Stomach smooth muscle (tissue), 2 donors: ENCODE measurements at regions not wholly inside any gene's neighbourhood (a gene's known extent, or its start where the extent isn't known, plus 50 kb on each side); places are given as distances from the start of the nearest gene placed in this dataset.
"Not testable (repeated sequence)": the region's sequence is repeated elsewhere in the genome, so short reads cannot be mapped to it uniquely, and the experiment has no call there.

Experiments used
- H3K27ac ChIP-seq: one replicate; pipeline ENCODE4 v1.7.0; 2013; ENCODE audit warnings: mild to moderate bottlenecking, low read length, inconsistent platforms
- H3K27me3 ChIP-seq, 2 donors: one replicate each; pipeline ENCODE4 v1.7.0; 2013; ENCODE audit warnings: low read length in 2 of 2; ENCODE audit not compliant: insufficient read depth in 2 of 2, control insufficient read depth in 1 of 2
- H3K36me3 ChIP-seq, 2 donors: one replicate each; pipeline ENCODE4 v1.7.0; 2013; ENCODE audit warnings: low read length in 2 of 2; ENCODE audit not compliant: control insufficient read depth in 2 of 2, insufficient read depth in 2 of 2
- H3K4me1 ChIP-seq: one replicate; pipeline ENCODE4 v1.7.0; 2013; ENCODE audit warnings: low read length; ENCODE audit not compliant: control insufficient read depth, insufficient read depth
- H3K4me3 ChIP-seq, 2 donors: one replicate each; pipeline ENCODE4 v1.7.0; 2013; ENCODE audit warnings: low read length in 2 of 2
- H3K9ac ChIP-seq, 2 donors: one replicate each; pipeline ENCODE4 v1.7.0; 2013; ENCODE audit warnings: low read length in 2 of 2, mild to moderate bottlenecking in 1 of 2
- H3K9me3 ChIP-seq, 2 donors: one replicate each; pipeline ENCODE4 v1.7.0; 2013; ENCODE audit warnings: low read length in 2 of 2; ENCODE audit not compliant: control insufficient read depth in 2 of 2
- donor health status: healthy.
- donor health status: Pancreatic carcinoma.

DNA sequence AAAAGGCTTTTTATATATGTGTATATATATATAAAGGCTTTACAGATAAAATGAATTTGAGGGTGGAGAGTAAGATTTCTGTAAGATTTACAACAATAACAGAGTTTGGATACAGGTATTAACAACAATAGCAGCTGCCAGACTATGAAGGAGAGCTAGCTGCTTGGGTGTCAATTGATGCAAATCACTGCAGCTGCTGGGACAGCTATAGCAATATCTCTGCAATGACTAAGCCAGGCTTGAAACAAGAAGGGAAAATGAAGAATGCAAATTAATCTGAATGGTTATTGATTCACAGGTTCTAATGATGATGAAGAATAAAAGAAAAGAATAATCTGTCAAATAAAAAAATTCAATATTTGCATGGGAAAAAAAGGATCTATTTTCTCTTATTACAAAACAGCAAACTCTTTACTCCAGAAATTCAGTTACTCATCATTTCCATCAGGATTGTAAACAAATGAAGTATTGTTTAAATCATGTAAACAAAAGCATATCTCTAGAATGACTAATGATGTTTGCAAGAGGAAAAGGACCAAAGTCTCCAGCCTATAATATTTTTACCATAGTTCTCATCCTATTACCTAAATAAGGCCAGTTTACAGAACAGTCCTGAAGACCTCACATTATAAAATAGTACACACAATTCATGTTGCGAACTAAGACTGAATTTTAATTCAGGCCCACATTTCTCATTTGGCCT is 219.0 kb downstream of the HTR1A start:
- H3K4me3 ChIP-seq, result no peak overlapping the region
- H3K9me3 ChIP-seq, result peaks cover 0 to 7% of the 10 kb centered on the region in 2 donors
- no peaks in the 10 kb centered on the region for H3K27me3 ChIP-seq
- no peaks in the 10 kb centered on the region for H3K4me1 ChIP-seq
- no peaks in the 10 kb centered on the region for H3K36me3 ChIP-seq
- no peak overlapping the region for H3K27ac ChIP-seq
- H3K9ac ChIP-seq, result no peak overlapping the region

DNA sequence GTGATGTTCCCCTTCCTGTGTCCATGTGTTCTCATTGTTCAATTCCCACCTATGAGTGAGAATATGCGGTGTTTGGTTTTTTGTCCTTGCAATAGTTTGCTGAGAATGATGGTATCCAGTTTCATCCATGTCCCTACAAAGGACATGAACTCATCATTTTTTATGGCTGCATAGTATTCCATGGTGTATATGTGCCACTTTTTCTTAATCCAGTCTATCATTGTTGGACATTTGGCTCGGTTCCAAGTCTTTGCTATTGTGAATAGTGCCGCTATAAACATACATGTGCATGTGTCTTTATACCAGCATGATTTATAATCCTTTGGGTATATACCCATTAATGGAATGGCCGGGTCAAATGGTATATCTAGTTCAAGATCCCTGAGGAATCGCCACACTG is 229.4 kb downstream of the HTR1A start:
- not testable (repeated sequence) for H3K36me3 ChIP-seq, H3K27me3 ChIP-seq, H3K27ac ChIP-seq, H3K4me1 ChIP-seq, H3K9ac ChIP-seq, H3K4me3 ChIP-seq, H3K9me3 ChIP-seq

DNA sequence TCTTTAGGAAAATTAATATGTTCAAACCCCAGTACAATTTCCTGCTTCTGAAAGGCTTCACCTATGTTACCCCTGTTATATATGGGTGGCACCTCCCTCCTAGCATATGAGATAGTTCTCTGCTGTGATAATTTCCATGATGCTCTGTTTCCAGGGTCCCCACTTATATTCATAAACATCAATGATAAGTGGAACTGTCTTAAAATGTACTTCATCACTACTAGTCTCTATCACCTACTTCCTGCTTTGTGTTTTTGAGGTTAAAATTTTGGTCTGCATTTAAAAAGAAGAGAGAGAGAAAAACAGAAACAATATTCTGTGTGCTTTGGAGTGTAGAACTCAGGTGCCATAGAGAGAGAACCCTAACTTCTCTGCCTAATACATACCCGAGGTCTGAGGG is 234.7 kb downstream of the HTR1A start:
- Histone ChIP-seq H3K27ac (no peak overlapping the region), H3K9ac (no peak overlapping the region), H3K27me3 (no peaks in the 10 kb centered on the region), H3K9me3 (no peaks in the 10 kb centered on the region), H3K4me3 (no peak overlapping the region), H3K4me1 (no peaks in the 10 kb centered on the region), H3K36me3 (no peaks in the 10 kb centered on the region)

DNA sequence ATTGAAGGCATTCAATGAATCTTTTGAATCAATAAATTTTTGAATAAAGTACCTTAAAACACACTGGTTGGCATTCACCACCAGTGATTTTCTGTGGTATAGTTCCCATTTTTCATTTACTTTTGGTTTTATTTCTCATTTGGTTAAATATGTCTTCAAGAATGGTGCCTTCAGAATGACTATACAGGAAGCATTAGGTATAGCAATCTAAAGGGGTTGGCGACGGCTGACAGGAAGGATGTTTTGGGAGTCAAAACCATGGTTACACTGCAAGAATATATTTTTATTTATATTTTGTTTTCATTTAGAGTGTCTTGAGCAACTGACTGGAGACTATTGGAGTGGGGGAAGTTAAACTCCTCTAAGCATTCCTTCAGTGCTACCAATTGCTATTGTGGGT is 235.7 kb downstream of the HTR1A start:
- no peak overlapping the region for H3K9ac ChIP-seq
- no peaks in the 10 kb centered on the region for H3K9me3 ChIP-seq
- no peaks in the 10 kb centered on the region for H3K36me3 ChIP-seq
- no peaks in the 10 kb centered on the region for H3K4me1 ChIP-seq
- no peaks in the 10 kb centered on the region for H3K27me3 ChIP-seq
- no peak overlapping the region for H3K4me3 ChIP-seq
- H3K27ac ChIP-seq, result no peak overlapping the region

DNA sequence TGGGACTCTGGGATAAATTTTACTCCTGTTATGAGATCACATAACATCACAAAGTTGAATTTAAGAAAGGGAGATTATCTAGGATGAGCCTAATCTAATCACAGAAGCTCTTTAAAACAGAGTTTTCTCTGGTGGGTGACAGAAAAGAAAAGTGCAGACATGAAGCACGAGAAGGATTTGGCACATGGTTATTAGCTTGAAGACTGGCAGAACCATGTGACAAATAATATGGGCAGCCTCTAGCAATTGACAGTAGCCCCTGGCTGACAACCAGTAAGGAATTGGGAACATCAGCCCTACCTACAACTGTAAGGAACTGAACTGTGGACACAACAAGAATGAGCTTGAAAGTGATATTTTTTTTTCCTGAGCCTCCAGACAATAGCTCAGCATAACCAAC is 243.1 kb downstream of the HTR1A start:
- Histone ChIP-seq H3K9me3 (no peaks in the 10 kb centered on the region), H3K4me1 (no peaks in the 10 kb centered on the region)

DNA sequence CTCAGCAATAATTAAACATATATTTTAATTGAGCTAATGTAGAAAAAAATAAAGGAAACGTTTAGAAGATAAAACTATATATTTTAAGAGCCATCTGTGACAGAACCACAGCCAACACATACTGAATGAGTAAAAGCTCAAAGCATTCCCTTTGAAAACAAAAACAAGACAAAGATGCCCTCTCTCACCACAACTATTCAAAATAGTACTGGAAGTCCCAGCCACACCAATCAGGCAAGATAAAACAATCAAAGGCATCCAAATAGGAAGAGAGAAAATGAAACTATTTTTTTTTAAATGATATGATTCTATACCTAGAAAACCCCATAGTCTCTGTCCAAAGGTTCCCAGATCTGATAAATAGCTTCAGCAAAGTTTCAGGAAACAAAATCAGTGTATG is 262.0 kb downstream of the HTR1A start:
- H3K27ac ChIP-seq, result no peak overlapping the region
- no peak overlapping the region for H3K4me3 ChIP-seq
- no peaks in the 10 kb centered on the region for H3K36me3 ChIP-seq
- no peaks in the 10 kb centered on the region for H3K27me3 ChIP-seq
- H3K4me1 ChIP-seq, result no peaks in the 10 kb centered on the region
- no peaks in the 10 kb centered on the region for H3K9me3 ChIP-seq
- no peak overlapping the region for H3K9ac ChIP-seq

More for the DNA sequence above, 243.1 kb downstream of the HTR1A start:
- Histone ChIP-seq H3K4me3 (no peak overlapping the region), H3K9ac (no peak overlapping the region), H3K36me3 (no peaks in the 10 kb centered on the region), H3K27me3 (no peaks in the 10 kb centered on the region), H3K27ac (no peak overlapping the region)

DNA sequence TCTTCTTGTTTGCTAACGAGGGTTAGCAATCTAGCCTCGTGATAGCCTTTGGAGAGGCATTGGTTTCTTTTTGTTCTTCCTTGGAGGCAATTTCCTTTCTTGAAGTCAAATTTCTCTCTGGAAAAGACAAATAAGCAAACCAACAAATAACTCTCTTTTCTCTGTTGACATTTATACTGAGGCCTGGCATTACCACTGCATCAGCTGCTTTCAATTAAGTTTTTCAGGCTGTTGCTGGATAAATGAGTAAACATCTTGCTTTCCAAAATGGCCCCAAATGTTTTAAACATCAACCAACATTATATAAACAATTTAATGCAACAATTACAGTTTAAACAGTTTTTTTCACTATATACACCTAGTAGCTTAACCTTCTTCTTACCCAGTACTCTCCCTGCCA is 264.4 kb downstream of the HTR1A start:
- H3K4me3 ChIP-seq, result no peak overlapping the region
- H3K36me3 ChIP-seq, result no peaks in the 10 kb centered on the region
- no peak overlapping the region for H3K27ac ChIP-seq
- H3K9me3 ChIP-seq, result no peaks in the 10 kb centered on the region
- H3K27me3 ChIP-seq, result no peaks in the 10 kb centered on the region
- H3K4me1 ChIP-seq, result no peaks in the 10 kb centered on the region
- H3K9ac ChIP-seq, result no peak overlapping the region

DNA sequence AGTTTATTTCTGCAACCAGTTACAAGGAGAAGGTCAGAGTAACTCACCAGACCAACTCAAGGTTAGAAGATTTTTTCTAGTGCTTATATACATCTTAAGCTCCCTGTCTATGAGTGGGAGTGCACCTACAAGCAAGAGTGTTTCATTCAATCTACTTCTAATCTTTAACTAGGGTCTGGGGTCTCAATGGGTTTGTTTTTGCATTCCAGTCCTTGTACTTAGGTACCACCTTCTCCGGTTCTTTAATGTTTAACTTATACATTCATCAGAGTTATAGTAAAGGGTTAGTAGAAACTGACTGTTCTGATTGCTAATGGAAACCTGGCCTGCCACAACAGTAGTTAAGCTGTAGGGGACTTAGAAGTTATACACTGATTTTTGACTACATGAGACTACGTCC is 271.7 kb downstream of the HTR1A start:
- H3K9me3 ChIP-seq, result peaks cover 0 to 2% of the 10 kb centered on the region in 2 donors
- H3K36me3 ChIP-seq, result no peaks in the 10 kb centered on the region
- no peak overlapping the region for H3K9ac ChIP-seq
- no peaks in the 10 kb centered on the region for H3K27me3 ChIP-seq
- no peaks in the 10 kb centered on the region for H3K4me1 ChIP-seq
- no peak overlapping the region for H3K27ac ChIP-seq
- no peak overlapping the region for H3K4me3 ChIP-seq

DNA sequence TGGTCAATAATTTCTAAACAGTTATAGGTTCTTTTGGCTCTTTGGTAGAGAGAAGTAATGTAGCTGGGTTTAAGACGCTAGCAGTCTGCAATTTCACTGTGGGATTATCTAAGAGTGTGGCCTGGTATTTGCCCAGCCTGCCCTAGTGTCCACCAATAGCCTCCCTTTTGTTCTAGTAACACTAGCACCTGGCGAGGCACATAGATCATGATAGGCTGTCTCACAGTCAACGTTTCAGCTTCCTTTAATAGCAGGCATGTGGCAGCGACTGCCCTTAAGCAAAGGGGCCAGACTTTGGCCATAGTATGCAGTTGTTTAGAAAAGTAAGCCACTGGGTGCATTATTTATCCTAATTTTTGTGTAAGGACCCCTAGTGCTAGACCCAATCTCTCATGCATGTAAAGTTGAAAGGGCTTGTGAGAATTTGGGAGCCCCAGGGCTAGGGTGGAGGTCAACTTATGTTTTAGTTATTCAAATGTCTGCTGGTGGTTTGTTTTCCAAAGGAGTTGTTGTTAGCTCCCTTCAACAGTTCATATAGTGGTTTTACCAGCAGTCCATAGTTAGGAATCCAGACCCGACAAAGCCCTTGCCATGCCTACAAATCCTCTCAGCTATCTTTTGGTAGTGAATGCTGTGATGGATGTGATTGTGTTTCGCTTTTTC is 274.3 kb downstream of the HTR1A start:
- H3K4me3 ChIP-seq, result no peak overlapping the region
- no peaks in the 10 kb centered on the region for H3K36me3 ChIP-seq
- H3K27me3 ChIP-seq, result no peaks in the 10 kb centered on the region
- H3K9ac ChIP-seq, result no peak overlapping the region
- H3K9me3 ChIP-seq, result peaks cover 0 to 2% of the 10 kb centered on the region in 2 donors
- no peaks in the 10 kb centered on the region for H3K4me1 ChIP-seq
- no peak overlapping the region for H3K27ac ChIP-seq

DNA sequence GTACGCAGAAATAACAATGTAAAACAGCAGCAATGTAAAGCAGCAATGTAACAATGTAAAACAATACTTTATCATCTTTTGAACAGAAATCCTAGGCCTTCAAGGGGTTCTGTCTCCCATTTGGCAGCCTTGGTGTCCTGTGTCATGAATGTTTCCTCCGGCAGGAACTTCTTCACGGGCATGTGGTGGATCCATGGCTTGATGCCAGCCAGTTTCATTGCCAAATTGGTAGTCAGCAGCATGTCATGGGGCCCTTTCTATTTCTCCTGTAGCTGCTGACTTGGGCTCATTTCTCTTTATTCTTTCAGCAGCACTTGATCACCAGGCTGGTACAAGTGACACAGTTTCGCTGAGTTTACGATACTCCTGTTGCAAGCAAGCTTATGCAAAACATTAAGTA is 275.3 kb downstream of the HTR1A start:
- H3K27ac ChIP-seq, result no peak overlapping the region
- H3K9me3 ChIP-seq, result peaks cover 0 to 2% of the 10 kb centered on the region in 2 donors
- no peaks in the 10 kb centered on the region for H3K27me3 ChIP-seq
- no peak overlapping the region for H3K9ac ChIP-seq
- no peaks in the 10 kb centered on the region for H3K36me3 ChIP-seq
- H3K4me1 ChIP-seq, result no peaks in the 10 kb centered on the region
- H3K4me3 ChIP-seq, result no peak overlapping the region

DNA sequence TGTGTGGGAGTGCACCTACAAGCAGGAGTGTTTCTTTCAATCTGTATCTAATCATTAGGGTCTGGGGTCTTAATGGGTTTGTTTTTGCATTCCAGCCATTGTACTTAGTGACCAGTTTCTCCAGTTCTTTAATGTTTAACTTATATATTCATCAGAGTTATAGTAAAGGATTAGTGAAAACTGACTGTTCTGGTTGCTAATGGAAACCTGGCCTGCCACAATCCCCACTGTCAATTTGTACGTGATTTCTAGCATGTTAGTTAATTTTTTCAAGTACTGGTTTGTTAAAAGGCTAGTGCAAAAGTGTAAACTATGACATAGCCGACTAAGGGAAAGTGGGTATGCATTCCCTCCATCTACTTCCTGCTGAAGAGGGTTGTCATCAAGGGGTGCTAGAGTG is 276.1 kb downstream of the HTR1A start:
- no peaks in the 10 kb centered on the region for H3K36me3 ChIP-seq
- H3K27ac ChIP-seq, result no peak overlapping the region
- no peak overlapping the region for H3K4me3 ChIP-seq

More for the DNA sequence above, 276.1 kb downstream of the HTR1A start:
- Histone ChIP-seq H3K27me3 (no peaks in the 10 kb centered on the region), H3K9me3 (peaks cover 0 to 2% of the 10 kb centered on the region in 2 donors), H3K9ac (no peak overlapping the region), H3K4me1 (no peaks in the 10 kb centered on the region)
